Posterior cingulate gyrus (tissue), 11 donors: ENCODE measurements at regions not wholly inside any gene's neighbourhood (a gene's known extent, or its start where the extent isn't known, plus 50 kb on each side); places are given as distances from the start of the nearest gene placed in this dataset.

Experiments
- DNase-seq, 10 donors: peaks; one replicate each; pipeline versions ENCODE4 v3.0.0 to v3.0.0-alpha.2; 2020 to 2021; ENCODE audit warnings: mixed read lengths in 3 of 10
- intact Hi-C: fragments of 100-400 bp; cut with DNase I; formaldehyde crosslinking; loops from one replicate; pipeline ENCODE4 v1.15.1; 2023

DNA sequence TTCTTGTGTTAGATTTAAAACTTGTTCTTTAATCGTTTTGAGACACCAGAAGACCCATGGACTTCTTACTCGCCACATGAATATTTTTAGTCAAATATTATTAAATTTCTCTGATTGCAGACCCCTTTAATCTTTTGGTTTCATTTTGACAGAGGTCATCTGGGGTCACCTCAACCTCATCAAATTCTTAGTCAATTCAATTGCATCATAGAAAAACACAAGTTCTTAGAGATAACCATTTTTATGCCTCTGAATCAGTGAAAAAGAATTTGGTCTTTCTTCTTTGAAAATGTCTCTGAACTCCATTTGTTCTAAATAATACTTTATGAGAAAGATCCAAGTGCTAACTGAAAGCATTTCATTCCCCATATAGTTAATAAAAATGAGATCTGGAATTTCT is 55.2 kb upstream of the CBLN4 start:
- no peak for DNase-seq
- intact Hi-C loops: no loop called here

DNA sequence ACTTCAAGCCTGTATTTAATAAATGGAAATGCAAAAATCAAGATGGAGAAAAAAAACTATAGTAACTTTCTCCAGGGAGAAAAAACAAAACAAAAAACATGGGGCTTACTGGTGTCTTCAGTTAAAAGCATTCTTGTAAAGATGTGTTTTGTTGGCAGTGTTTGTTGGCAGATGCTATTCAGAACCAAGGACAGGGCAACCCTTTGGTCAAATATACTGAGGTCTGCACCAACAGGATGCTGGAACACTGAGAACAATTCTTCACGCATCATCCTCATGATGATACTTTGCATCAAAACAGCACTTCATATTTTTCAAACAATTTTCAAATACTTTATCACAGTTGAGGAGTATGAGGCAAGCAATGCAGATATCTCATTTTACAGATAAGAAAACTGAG is 63.7 kb upstream of the CBLN4 start:
- no peak for DNase-seq
- intact Hi-C loops: no loop called here

DNA sequence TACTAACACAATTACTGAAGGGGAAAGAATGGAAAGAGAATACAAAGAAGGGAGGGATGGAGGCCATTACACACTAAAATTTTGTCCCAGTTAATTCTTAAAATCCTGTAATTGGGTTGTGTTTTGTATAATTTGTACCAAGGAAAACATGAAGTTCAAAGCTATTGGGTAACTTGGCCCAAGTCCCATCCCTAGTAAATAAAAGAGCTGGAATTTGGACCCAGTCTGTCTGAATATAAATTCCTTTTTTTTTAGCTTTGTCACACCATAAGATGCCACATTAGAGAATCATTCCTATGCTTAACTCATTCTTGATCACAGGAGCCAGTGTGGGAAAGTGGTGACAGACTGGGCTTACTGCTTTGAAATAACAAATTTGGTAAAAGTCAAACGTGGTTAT is 66.8 kb upstream of the CBLN4 start:
- no peak for DNase-seq
- intact Hi-C loops: no loop called here

GRCh38 chr20:56088375-56088774 is 83.1 kb upstream of the CBLN4 start:
- DNase-seq: peak in 2 of 10 donors; percentile 48 to 74
- intact Hi-C loops: no loop called here

GRCh38 chr20:56091628-56092234 is 86.4 kb upstream of the CBLN4 start:
- peak in 3 of 10 donors; percentile 8 to 65 (median 45) for DNase-seq
- intact Hi-C loops: no loop called here

DNA sequence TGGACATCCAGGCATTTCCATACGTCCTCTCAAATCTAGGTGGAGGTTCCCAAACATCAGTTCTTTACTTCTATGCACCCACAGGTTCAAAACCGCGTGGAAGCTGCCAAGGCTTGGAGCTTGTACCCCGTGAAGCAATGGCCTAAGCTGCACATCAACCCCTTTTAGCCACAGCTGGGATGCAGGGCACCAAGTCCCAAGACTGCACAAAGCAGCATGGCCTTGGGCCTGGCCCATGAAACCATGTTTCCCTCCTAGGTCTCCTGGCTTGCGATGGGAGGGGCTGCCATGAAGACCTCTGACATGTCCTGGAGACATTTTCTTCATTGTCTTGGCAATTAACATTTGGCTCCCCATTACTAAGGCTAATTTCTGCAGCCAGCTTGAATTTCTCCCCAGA is 88.9 kb upstream of the CBLN4 start:
- intact Hi-C loops: no loop called here
- peak in 2 of 10 donors; percentile 28 to 64 for DNase-seq

- DNase-seq: peak in 1 of 10 donors; percentile 39
- intact Hi-C loops: no loop called here
These were observed 93.7 kb upstream of the CBLN4 start for GRCh38 chr20:56098981-56099500.

- intact Hi-C loops: no loop called here
- peak in 6 of 10 donors; percentile 6 to 89 (median 30) for DNase-seq
These were observed 106.8 kb upstream of the CBLN4 start for GRCh38 chr20:56111961-56112730.

DNA sequence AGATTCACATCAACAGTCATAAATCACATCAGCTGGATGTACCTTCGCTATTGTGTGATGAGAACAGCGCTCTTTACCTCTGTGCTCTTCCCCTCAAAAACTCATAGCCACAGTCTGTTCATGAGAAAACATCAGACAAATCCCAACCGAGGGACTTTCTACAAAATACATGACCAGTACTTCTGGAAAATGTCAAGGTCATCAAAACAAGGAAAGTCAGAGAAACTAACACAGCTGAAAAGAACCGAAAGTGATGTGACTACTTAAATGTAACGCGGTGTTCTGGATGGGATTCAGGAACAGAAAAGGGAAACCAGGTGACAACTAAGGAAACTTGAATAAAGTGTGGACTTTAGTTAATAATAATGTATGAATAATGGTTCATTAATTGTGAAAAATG is 112.0 kb upstream of the CBLN4 start:
- intact Hi-C loops: no loop called here
- DNase-seq: no peak

DNA sequence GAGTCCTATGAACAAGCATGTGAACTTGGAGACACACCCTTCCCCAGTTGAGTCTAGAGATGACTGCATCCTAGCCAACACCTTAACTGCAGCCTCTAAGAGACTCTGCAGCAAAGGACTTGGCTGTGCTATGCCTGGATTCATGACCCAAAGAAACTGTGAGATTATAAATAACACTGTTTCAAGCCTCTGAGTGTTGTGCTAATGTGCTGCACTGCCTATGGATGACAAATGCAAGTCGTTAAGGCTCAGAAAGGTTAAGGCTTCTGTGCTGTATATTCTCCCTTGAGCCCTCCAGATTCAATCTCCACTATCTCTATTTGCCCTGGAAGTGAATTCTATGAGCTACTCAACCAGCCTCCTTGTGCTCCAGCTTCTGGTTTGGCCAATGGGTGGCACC is 116.5 kb upstream of the CBLN4 start:
- intact Hi-C loops: no loop called here

DNA sequence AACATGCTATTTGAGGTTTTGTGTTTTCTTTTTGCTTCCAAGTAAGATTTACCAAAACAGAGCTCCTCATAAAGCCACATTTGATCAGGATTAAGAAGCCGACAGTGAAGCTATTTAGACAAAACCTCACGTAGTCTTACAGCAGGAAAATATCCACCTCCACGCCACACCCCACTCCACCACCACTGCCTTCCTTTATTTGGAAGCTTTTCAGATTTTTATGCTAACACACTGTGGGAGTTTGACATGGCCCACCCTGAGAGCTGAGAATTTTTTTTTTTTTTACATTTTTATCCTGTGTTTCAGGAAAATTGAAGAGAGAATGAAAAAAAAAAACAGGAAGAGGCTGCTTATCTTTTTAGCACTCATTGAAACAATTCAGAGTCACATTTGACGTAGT is 104.8 kb upstream of the MC3R start:
- intact Hi-C loops: no loop called here

More for the DNA sequence above, 116.5 kb upstream of the CBLN4 start:
- DNase-seq: no peak

DNA sequence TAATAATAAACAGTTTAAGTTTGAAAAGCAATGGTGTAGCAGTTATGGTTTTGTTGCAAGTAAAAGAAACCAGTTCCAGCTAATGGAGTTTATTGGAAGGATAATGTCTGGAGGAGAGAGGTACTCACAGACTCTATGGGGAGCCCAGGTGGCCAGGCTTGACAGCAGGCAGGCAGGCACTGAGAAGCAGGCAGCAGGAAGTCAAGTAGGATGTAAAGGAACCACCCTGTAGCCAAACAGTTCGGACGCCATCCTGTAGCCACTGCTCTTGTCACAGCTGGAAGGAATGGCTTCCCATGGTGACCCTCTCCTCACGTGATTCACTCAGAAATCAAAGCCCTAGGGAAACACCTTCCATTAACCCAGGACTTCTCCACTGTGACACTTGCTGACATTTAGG is 96.7 kb upstream of the MC3R start:
- intact Hi-C loops: no loop called here
- no peak for DNase-seq

More for the DNA sequence above, 104.8 kb upstream of the MC3R start:
- DNase-seq: no peak

DNA sequence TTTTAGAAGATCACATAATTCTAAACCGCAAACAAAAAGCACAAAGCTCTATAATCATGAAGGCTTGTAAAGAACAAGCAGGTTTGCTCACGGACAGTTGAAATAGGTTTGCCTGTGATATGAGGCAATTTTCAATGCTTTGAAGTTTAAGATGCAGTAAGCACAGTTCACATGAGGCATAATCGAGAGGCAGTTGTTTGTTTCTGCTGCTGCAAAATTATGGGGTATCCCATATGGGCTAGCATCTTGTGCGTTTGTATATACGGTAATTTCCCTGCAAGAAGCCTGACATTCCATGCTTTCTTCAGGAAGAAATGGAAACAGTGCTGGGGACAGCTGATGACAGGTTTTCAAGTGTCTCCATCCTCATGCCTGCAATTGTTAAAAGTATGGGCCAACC is 94.6 kb upstream of the MC3R start:
- intact Hi-C loops: no loop called here
- no peak for DNase-seq

- intact Hi-C loops: no loop called here
- no peak for DNase-seq
These were observed 92.9 kb upstream of the MC3R start for GRCh38 chr20:56155625-56156024.

- intact Hi-C loops: no loop called here
- no peak for DNase-seq
These were observed 90.9 kb upstream of the MC3R start for GRCh38 chr20:56157530-56158203.

- intact Hi-C loops: no loop called here
These were observed 90.0 kb upstream of the MC3R start for GRCh38 chr20:56158489-56158888.

GRCh38 chr20:56160956-56161355 is 87.6 kb upstream of the MC3R start:
- no peak for DNase-seq
- intact Hi-C loops: no loop called here

More at GRCh38 chr20:56158489-56158888, 90.0 kb upstream of the MC3R start:
- no peak for DNase-seq

- intact Hi-C loops: no loop called here
- DNase-seq: no peak
These were observed 84.7 kb upstream of the MC3R start for GRCh38 chr20:56163806-56164205.

DNA sequence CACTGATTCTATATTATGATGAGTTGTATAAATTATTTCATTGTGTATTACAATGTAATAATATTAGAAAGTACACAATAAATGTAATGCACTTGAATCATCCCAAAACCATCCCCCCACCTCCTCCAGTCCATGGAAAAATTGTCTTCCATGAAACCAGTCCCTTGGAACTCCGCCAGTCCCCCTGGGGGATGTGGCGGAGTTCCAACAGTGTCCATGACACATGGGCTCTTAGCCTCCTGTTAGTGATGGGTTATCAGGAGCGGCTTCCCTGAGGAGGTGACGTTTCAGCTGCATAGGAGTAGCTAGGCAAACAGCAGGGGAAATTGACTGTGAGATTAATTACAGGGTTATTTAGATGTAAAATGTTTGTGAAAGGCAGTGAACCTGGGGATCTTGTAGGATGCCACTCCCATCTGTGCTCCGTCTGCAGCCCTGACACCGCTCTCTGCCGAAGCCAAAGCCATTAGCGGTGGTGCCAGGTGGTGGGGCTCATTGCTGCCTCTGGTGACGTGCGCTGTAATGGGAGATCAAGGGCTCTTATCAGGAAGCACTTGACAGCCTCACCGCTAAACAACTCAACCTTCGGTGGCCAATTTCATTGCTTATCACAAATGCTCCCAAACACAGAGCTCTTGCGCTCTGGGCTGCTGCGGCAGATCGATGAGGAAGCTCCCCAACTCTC is 81.6 kb upstream of the MC3R start:
- intact Hi-C loops: no loop called here

GRCh38 chr20:56171087-56172012 is 77.2 kb upstream of the MC3R start:
- intact Hi-C loops: loop anchor here (2.0 to 5.0 kb wide), 2 partner anchors 757 to 1489 kb away; no protein-coding TSS in a partner anchor
- DNase-seq: peak; percentile 17 to 88 (median 37)

More for the DNA sequence above, 81.6 kb upstream of the MC3R start:
- DNase-seq: no peak
